Natural killer cell (primary cell): ENCODE measurements at regions not wholly inside any gene's neighbourhood (a gene's known extent, or its start where the extent isn't known, plus 50 kb on each side); places are given as distances from the start of the nearest gene placed in this dataset.

Experiments
- ATAC-seq, 3 donors: fragments of 150-1000 bp in 2 of 3; fragments of 200-7000 bp in 1 of 3; cut with Tn5 transposase; 1 replicate in 1 of 3; 2 replicates in 2 of 3; pipeline ENCODE4 v1.10.0; 2021; ENCODE audit warnings: mild to moderate bottlenecking in 2 of 3, moderate library complexity in 2 of 3
- DNase-seq, 2 donors: peaks; one replicate each; pipeline versions ENCODE4 v3.0.0 to v3.0.0-alpha.2; 2013 to 2021; ENCODE audit warnings: mixed read lengths in 1 of 2
- H3K27ac ChIP-seq: one replicate; pipeline ENCODE4 v1.5.1; 2013; ENCODE audit warnings: mild to moderate bottlenecking, low read length
- H3K27me3 ChIP-seq: one replicate; pipeline ENCODE4 v1.6.1; 2013; ENCODE audit warnings: low read length; ENCODE audit not compliant: control insufficient read depth, insufficient read depth
- H3K36me3 ChIP-seq: one replicate; pipeline ENCODE4 v1.6.1; 2013; ENCODE audit warnings: low read length; ENCODE audit not compliant: control insufficient read depth, insufficient read depth
- H3K4me1 ChIP-seq: one replicate; pipeline ENCODE4 v1.6.1; 2013; ENCODE audit warnings: low read length; ENCODE audit not compliant: control insufficient read depth, insufficient read depth
- H3K4me3 ChIP-seq: one replicate; pipeline ENCODE4 v1.5.1; 2013; ENCODE audit warnings: low read length
- H3K9me3 ChIP-seq: one replicate; pipeline ENCODE4 v1.6.1; 2013; ENCODE audit warnings: low read length; ENCODE audit not compliant: control insufficient read depth, insufficient read depth
- H3K27ac Mint-ChIP-seq, 2 donors: one replicate each; pipeline ENCODE4 v1.8.0; 2022; ENCODE audit warnings: mild to moderate bottlenecking in 2 of 2, mixed read lengths in 2 of 2, moderate library complexity in 1 of 2
- H3K27me3 Mint-ChIP-seq, 2 donors: one replicate each; pipeline ENCODE4 v1.8.0; 2022; ENCODE audit warnings: low read depth in 2 of 2, mixed read lengths in 2 of 2
- H3K36me3 Mint-ChIP-seq: one replicate; pipeline ENCODE4 v1.8.0; 2022; ENCODE audit warnings: mixed read lengths
- H3K4me1 Mint-ChIP-seq, 2 donors: one replicate each; pipeline ENCODE4 v1.8.0; 2022; ENCODE audit warnings: mixed read lengths in 2 of 2
- H3K4me3 Mint-ChIP-seq: one replicate; pipeline ENCODE4 v1.8.0; 2022; ENCODE audit warnings: mild to moderate bottlenecking, moderate library complexity, mixed read lengths
- H3K9me3 Mint-ChIP-seq, 2 donors: one replicate each; pipeline ENCODE4 v1.8.0; 2022; ENCODE audit warnings: mixed read lengths in 2 of 2
- CTCF ChIP-seq: fragments of 200-600 bp; IDR thresholded peaks from one replicate; pipeline ENCODE4 v1.8.0; 2022; ENCODE audit warnings: antibody characterized with exemption
- whole genome bisulfite sequencing: methylation state at CpG from one replicate; pipeline ENCODE4 v1.1.7; 2013; ENCODE audit warnings: missing lambda C conversion rate; ENCODE audit not compliant: insufficient coverage; 5-methylcytosine and 5-hydroxymethylcytosine counted together
- intact Hi-C: fragments of 100-400 bp; cut with micrococcal nuclease; formaldehyde crosslinking; loops from one replicate; pipeline ENCODE4 v1.14.2; 2022

GRCh38 chr5:2666081-2666480, 85.4 kb downstream of the IRX2 start:
- Histone ChIP-seq H3K27me3 (no peaks in the 10 kb centered on the region), H3K9me3 (no peaks in the 10 kb centered on the region), H3K4me3 (no peak overlapping the region), H3K4me1 (no peaks in the 10 kb centered on the region), H3K36me3 (no peaks in the 10 kb centered on the region), H3K27ac (no peak overlapping the region)
- no peaks in the 10 kb centered on the region for H3K4me1 Mint-ChIP-seq
- no peaks in the 10 kb centered on the region for H3K36me3 Mint-ChIP-seq
- WGBS: 18% methylated on average over 10 of the region's 11 CpGs
- H3K27me3 Mint-ChIP-seq: peaks cover 0 to 3% of the 10 kb centered on the region in 2 donors
- ATAC-seq (no peak), DNase-seq (no peak)
- no peak overlapping the region for H3K4me3 Mint-ChIP-seq
- H3K27ac Mint-ChIP-seq: no peak overlapping the region
- H3K9me3 Mint-ChIP-seq: no peaks in the 10 kb centered on the region
- intact Hi-C loops: no loop called here
- no peak for TF ChIP-seq CTCF

GRCh38 chr5:2663489-2663888, 88.0 kb downstream of the IRX2 start:
- H3K27me3 ChIP-seq: no peaks in the 10 kb centered on the region
- TF ChIP-seq CTCF: no peak
- no peak overlapping the region for H3K4me3 Mint-ChIP-seq

GRCh38 chr5:2660315-2660714, 91.2 kb downstream of the IRX2 start:
- no peak overlapping the region for H3K4me3 ChIP-seq
- Mint-ChIP-seq H3K4me3 (no peak overlapping the region), H3K36me3 (no peaks in the 10 kb centered on the region), H3K27me3 (peaks cover 3 to 9% of the 10 kb centered on the region in 2 donors), H3K27ac (no peak overlapping the region), H3K4me1 (no peaks in the 10 kb centered on the region), H3K9me3 (no peaks in the 10 kb centered on the region)
- no peak for ATAC-seq
- no peaks in the 10 kb centered on the region for H3K4me1 ChIP-seq
- 8% methylated on average over 2 of the region's 8 CpGs for WGBS
- H3K9me3 ChIP-seq: peaks cover 5% of the 10 kb centered on the region
- no peaks in the 10 kb centered on the region for H3K27me3 ChIP-seq
- no peak for TF ChIP-seq CTCF
- H3K27ac ChIP-seq: no peak overlapping the region
- H3K36me3 ChIP-seq: no peaks in the 10 kb centered on the region
- DNase-seq: no peak
- intact Hi-C loops: no loop called here

More at GRCh38 chr5:2663489-2663888, 88.0 kb downstream of the IRX2 start:
- intact Hi-C loops: no loop called here
- no peak for ATAC-seq
- no peaks in the 10 kb centered on the region for H3K36me3 ChIP-seq
- Mint-ChIP-seq H3K27ac (no peak overlapping the region), H3K36me3 (no peaks in the 10 kb centered on the region), H3K9me3 (no peaks in the 10 kb centered on the region), H3K4me1 (no peaks in the 10 kb centered on the region), H3K27me3 (peaks cover 3 to 5% of the 10 kb centered on the region in 2 donors)
- DNase-seq: no peak
- H3K9me3 ChIP-seq: no peaks in the 10 kb centered on the region
- no peak overlapping the region for H3K27ac ChIP-seq
- H3K4me1 ChIP-seq: no peaks in the 10 kb centered on the region
- H3K4me3 ChIP-seq: no peak overlapping the region
- WGBS: 72% methylated on average over 3 of the region's 3 CpGs

- Histone ChIP-seq H3K36me3 (no peaks in the 10 kb centered on the region), H3K27ac (no peak overlapping the region), H3K4me1 (no peaks in the 10 kb centered on the region), H3K27me3 (no peaks in the 10 kb centered on the region), H3K9me3 (peaks cover 5% of the 10 kb centered on the region), H3K4me3 (no peak overlapping the region)
- DNase-seq: no peak
- Mint-ChIP-seq H3K27me3 (peaks cover 0 to 9% of the 10 kb centered on the region in 2 donors), H3K36me3 (no peaks in the 10 kb centered on the region), H3K4me3 (no peak overlapping the region), H3K9me3 (no peaks in the 10 kb centered on the region), H3K27ac (no peak overlapping the region), H3K4me1 (no peaks in the 10 kb centered on the region)
- no peak for TF ChIP-seq CTCF
- 85% methylated on average over 16 of the region's 18 CpGs for WGBS
- intact Hi-C loops: no loop called here
- ATAC-seq: no peak
Measured at GRCh38 chr5:2658881-2659470, 92.5 kb downstream of the IRX2 start.
